H9 (cell line): ENCODE measurements at regions not wholly inside any gene's neighbourhood (a gene's known extent, or its start where the extent isn't known, plus 50 kb on each side); places are given as distances from the start of the nearest gene placed in this dataset.

ENCODE experiments used
- DNase-seq: peaks from one replicate; pipeline ENCODE4 v3.0.0-alpha.2; 2017
- H2AFZ ChIP-seq: one replicate; pipeline ENCODE4 v1.6.1; 2013; ENCODE audit warnings: mild to moderate bottlenecking, low read length, control low read depth, moderate library complexity
- H2AK5ac ChIP-seq: 2 replicates; pipeline ENCODE4 v1.6.1; 2013; ENCODE audit warnings: low read length, control low read depth, mixed read lengths; ENCODE audit not compliant: insufficient read length
- H2BK120ac ChIP-seq: one replicate; pipeline ENCODE4 v1.6.1; 2013; ENCODE audit warnings: low read depth, mild to moderate bottlenecking, low read length, control low read depth, inconsistent platforms; ENCODE audit not compliant: poor library complexity, severe bottlenecking
- H2BK12ac ChIP-seq: 2 replicates; pipeline ENCODE4 v1.6.1; 2013; ENCODE audit warnings: low read length, control low read depth, mixed read lengths, low read depth; ENCODE audit not compliant: insufficient read length
- H2BK15ac ChIP-seq: 2 replicates; pipeline ENCODE4 v1.6.1; 2013; ENCODE audit warnings: low read depth, low read length, control low read depth
- H2BK20ac ChIP-seq: one replicate; pipeline ENCODE4 v1.6.1; 2013; ENCODE audit warnings: low read depth, mild to moderate bottlenecking, low read length, control low read depth, inconsistent platforms; ENCODE audit not compliant: poor library complexity, severe bottlenecking
- H2BK5ac ChIP-seq: 2 replicates; pipeline ENCODE4 v1.6.1; 2013; ENCODE audit warnings: low read length, control low read depth, mixed read lengths; ENCODE audit not compliant: insufficient read length
- H3K14ac ChIP-seq: 2 replicates; pipeline ENCODE4 v1.6.1; 2013; ENCODE audit warnings: low read length, control low read depth; ENCODE audit not compliant: insufficient read depth
- H3K18ac ChIP-seq: 2 replicates; pipeline ENCODE4 v1.6.1; 2013; ENCODE audit warnings: low read depth, mild to moderate bottlenecking, mixed read lengths, low read length, control low read depth; ENCODE audit not compliant: insufficient read length
- H3K23ac ChIP-seq: 2 replicates; pipeline ENCODE4 v1.6.1; 2013; ENCODE audit warnings: low read length, control low read depth, mixed read lengths, low read depth; ENCODE audit not compliant: insufficient read length
- H3K23me2 ChIP-seq: 2 replicates; pipeline ENCODE4 v1.6.1; 2013; ENCODE audit warnings: low read depth, mild to moderate bottlenecking, mixed read lengths, low read length, control low read depth; ENCODE audit not compliant: insufficient read length, poor library complexity, severe bottlenecking
- H3K27ac ChIP-seq: 2 replicates; pipeline ENCODE4 v1.5.1; 2013; ENCODE audit warnings: low read length, control low read depth, mixed read lengths, low read depth; ENCODE audit not compliant: insufficient read length
- H3K27me3 ChIP-seq: 2 replicates; pipeline ENCODE4 v1.6.1; 2013; ENCODE audit warnings: low read length, control low read depth, inconsistent platforms; ENCODE audit not compliant: insufficient read depth
- H3K4ac ChIP-seq: 2 replicates; pipeline ENCODE4 v1.6.1; 2013; ENCODE audit warnings: low read depth, mild to moderate bottlenecking, control low read depth, inconsistent platforms, low read length, moderate library complexity
- H3K4me1 ChIP-seq: 2 replicates; pipeline ENCODE4 v1.6.1; 2013; ENCODE audit warnings: low read length, control low read depth, inconsistent platforms; ENCODE audit not compliant: insufficient read depth
- H3K4me2 ChIP-seq: 2 replicates; pipeline ENCODE4 v1.6.1; 2013; ENCODE audit warnings: low read length, control low read depth, mixed read lengths; ENCODE audit not compliant: insufficient read length, insufficient read depth
- H3K56ac ChIP-seq: 2 replicates; pipeline ENCODE4 v1.6.1; 2013; ENCODE audit warnings: low read depth, mild to moderate bottlenecking, mixed read lengths, low read length, control low read depth; ENCODE audit not compliant: insufficient read length
- H3K79me1 ChIP-seq: 2 replicates; pipeline ENCODE4 v1.6.1; 2013; ENCODE audit warnings: low read depth, mild to moderate bottlenecking, moderate library complexity, low read length, control low read depth, inconsistent platforms; ENCODE audit not compliant: insufficient read depth, poor library complexity, severe bottlenecking
- H3K79me2 ChIP-seq: 2 replicates; pipeline ENCODE4 v1.6.1; 2013; ENCODE audit warnings: low read length, control low read depth, inconsistent platforms; ENCODE audit not compliant: insufficient read depth
- H3K9ac ChIP-seq: 2 replicates; pipeline ENCODE4 v1.6.1; 2013; ENCODE audit warnings: low read length, control low read depth, mixed read lengths; ENCODE audit not compliant: insufficient read length; ENCODE audit errors: extremely low read depth
- H3K9me3 ChIP-seq: one replicate; pipeline ENCODE4 v1.6.1; 2013; ENCODE audit warnings: low read depth, low read length, inconsistent platforms; ENCODE audit not compliant: control insufficient read depth
- H3T11ph ChIP-seq: one replicate; pipeline ENCODE4 v1.6.1; 2013; ENCODE audit warnings: mild to moderate bottlenecking, low read length, control low read depth, inconsistent platforms
- H4K20me1 ChIP-seq: one replicate; pipeline ENCODE4 v1.6.1; 2013; ENCODE audit not compliant: control insufficient read depth, insufficient read length, insufficient read depth
- H4K5ac ChIP-seq: 2 replicates; pipeline ENCODE4 v1.6.1; 2013; ENCODE audit warnings: low read depth, mild to moderate bottlenecking, mixed read lengths, low read length, control low read depth; ENCODE audit not compliant: insufficient read length
- H4K8ac ChIP-seq: replicated peaks from 2 replicates; pipeline ENCODE4 v1.6.1; 2013; ENCODE audit warnings: low read length, control low read depth, mixed read lengths, low read depth; ENCODE audit not compliant: insufficient read length
- H4K91ac ChIP-seq: 2 replicates; pipeline ENCODE4 v1.6.1; 2013; ENCODE audit warnings: low read depth, mild to moderate bottlenecking, moderate library complexity, mixed read lengths, low read length, control low read depth; ENCODE audit not compliant: insufficient read length
- H3K27ac Mint-ChIP-seq, 3 experiments: 2 replicates in 2 of 3; 3 replicates in 1 of 3; pipeline ENCODE4 v1.8.0; 2020 to 2021; ENCODE audit warnings: mixed read lengths in 3 of 3, mild to moderate bottlenecking in 1 of 3, moderate library complexity in 1 of 3
- H3K27me3 Mint-ChIP-seq: 2 replicates; pipeline ENCODE4 v1.8.0; 2021; ENCODE audit warnings: low read depth, mild to moderate bottlenecking, moderate library complexity, mixed read lengths
- H3K36me3 Mint-ChIP-seq, 3 experiments: 2 replicates in 2 of 3; 3 replicates in 1 of 3; pipeline ENCODE4 v1.8.0; 2020 to 2021; ENCODE audit warnings: low read depth in 3 of 3, mixed read lengths in 3 of 3; ENCODE audit not compliant: insufficient read depth in 1 of 3
- H3K4me1 Mint-ChIP-seq, 2 experiments: 2 replicates each; pipeline ENCODE4 v1.8.0; 2020; ENCODE audit warnings: mixed read lengths in 2 of 2
- H3K4me3 Mint-ChIP-seq, 2 experiments: 2 replicates in 1 of 2; 3 replicates in 1 of 2; pipeline ENCODE4 v1.8.0; 2020 to 2021; ENCODE audit warnings: mild to moderate bottlenecking in 2 of 2, mixed read lengths in 2 of 2, moderate library complexity in 1 of 2
- H3K9me3 Mint-ChIP-seq, 2 experiments: 2 replicates in 1 of 2; 3 replicates in 1 of 2; pipeline ENCODE4 v1.8.0; 2020; ENCODE audit warnings: mild to moderate bottlenecking in 2 of 2, mixed read lengths in 2 of 2, moderate library complexity in 1 of 2
- WGBS: extraction: QIAGEN DNeasy Blood & Tissue Kit; methylation state at CpG from one replicate; pipeline ENCODE4 v1.1.7; 2013; ENCODE audit warnings: missing lambda C conversion rate, low lambda C conversion rate, mixed read lengths; ENCODE audit not compliant: insufficient read length; ENCODE audit errors: extremely low coverage; 5-methylcytosine and 5-hydroxymethylcytosine counted together
- TF ChIP-seq, protein P1 (sequence below): fragments of 200-600 bp; sonication (generic); conservative IDR thresholded peaks from 3 replicates; pipeline ENCODE4 v1.8.0; 2021; ENCODE audit warnings: antibody characterized with exemption, mild to moderate bottlenecking

- Histone ChIP-seq H4K5ac (no peak overlapping the region), H2BK120ac (no peak overlapping the region), H3K4me1 (0 out of 2 replicates have a peak, but pooled peaks cover 2% of the 10 kb centered on the region), H3K4me2 (no peak overlapping the region), H3K23ac (no peak overlapping the region), H3K27me3 (no peaks in the 10 kb centered on the region), H4K91ac (no peak overlapping the region), H4K20me1 (no peaks in the 10 kb centered on the region), H3K79me2 (no peaks in the 10 kb centered on the region), H2AK5ac (no peak overlapping the region), H2BK5ac (no peak overlapping the region), H4K8ac (no peak overlapping the region), H3K9ac (no peak overlapping the region), H3K9me3 (no peaks in the 10 kb centered on the region), H3K18ac (no peak overlapping the region), H3K56ac (no peak overlapping the region), H3K4ac (no peak overlapping the region), H2BK15ac (no peak overlapping the region), H3T11ph (no peak overlapping the region), H3K14ac (no peak overlapping the region), H3K79me1 (no peaks in the 10 kb centered on the region), H3K23me2 (no peaks in the 10 kb centered on the region), H3K27ac (no peak overlapping the region), H2BK20ac (no peak overlapping the region), H2AFZ (no peak overlapping the region), H2BK12ac (no peak overlapping the region)
- TF ChIP-seq, protein P1, sequence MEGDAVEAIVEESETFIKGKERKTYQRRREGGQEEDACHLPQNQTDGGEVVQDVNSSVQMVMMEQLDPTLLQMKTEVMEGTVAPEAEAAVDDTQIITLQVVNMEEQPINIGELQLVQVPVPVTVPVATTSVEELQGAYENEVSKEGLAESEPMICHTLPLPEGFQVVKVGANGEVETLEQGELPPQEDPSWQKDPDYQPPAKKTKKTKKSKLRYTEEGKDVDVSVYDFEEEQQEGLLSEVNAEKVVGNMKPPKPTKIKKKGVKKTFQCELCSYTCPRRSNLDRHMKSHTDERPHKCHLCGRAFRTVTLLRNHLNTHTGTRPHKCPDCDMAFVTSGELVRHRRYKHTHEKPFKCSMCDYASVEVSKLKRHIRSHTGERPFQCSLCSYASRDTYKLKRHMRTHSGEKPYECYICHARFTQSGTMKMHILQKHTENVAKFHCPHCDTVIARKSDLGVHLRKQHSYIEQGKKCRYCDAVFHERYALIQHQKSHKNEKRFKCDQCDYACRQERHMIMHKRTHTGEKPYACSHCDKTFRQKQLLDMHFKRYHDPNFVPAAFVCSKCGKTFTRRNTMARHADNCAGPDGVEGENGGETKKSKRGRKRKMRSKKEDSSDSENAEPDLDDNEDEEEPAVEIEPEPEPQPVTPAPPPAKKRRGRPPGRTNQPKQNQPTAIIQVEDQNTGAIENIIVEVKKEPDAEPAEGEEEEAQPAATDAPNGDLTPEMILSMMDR, result no peak
- Mint-ChIP-seq H3K4me1 (no peaks in the 10 kb centered on the region), H3K36me3 (no peaks in the 10 kb centered on the region), H3K27ac (no peak overlapping the region), H3K9me3 (no peaks in the 10 kb centered on the region), H3K4me3 (no peak overlapping the region), H3K27me3 (no peaks in the 10 kb centered on the region)
- DNase-seq, result no peak
- WGBS, result no CpG with 5 or more reads among the region's 3 CpGs
Measured at GRCh38 chr6:2355150-2355549, 109.7 kb upstream of the GMDS start.
